Endodermal cell (in vitro differentiated cells): ENCODE measurements at regions not wholly inside any gene's neighbourhood (a gene's known extent, or its start where the extent isn't known, plus 50 kb on each side); places are given as distances from the start of the nearest gene placed in this dataset.
A peak's percentile ranks its signal among the peaks of the same experiment; 100 is the strongest.

ENCODE experiments used
- DNase-seq: peaks from one replicate; pipeline ENCODE4 v3.0.0-alpha.2; 2017
- H3K27ac ChIP-seq: 2 replicates; pipeline ENCODE4 v1.5.1; 2013; ENCODE audit warnings: mild to moderate bottlenecking, low read depth, low read length, moderate library complexity
- H3K27me3 ChIP-seq: 2 replicates; pipeline ENCODE4 v1.6.1; 2013; ENCODE audit warnings: mild to moderate bottlenecking, low read length, moderate library complexity; ENCODE audit not compliant: insufficient read depth, control insufficient read depth, poor library complexity, severe bottlenecking
- H3K36me3 ChIP-seq: 2 replicates; pipeline ENCODE4 v1.7.0; 2013; ENCODE audit warnings: mild to moderate bottlenecking, low read length, moderate library complexity; ENCODE audit not compliant: control insufficient read depth, insufficient read depth
- H3K4me1 ChIP-seq: one replicate; pipeline ENCODE4 v1.7.0; 2013; ENCODE audit warnings: low read length; ENCODE audit not compliant: control insufficient read depth, insufficient read depth
- H3K4me3 ChIP-seq: 2 replicates; pipeline ENCODE4 v1.5.1; 2013; ENCODE audit warnings: mild to moderate bottlenecking, low read length, moderate library complexity
- H3K9ac ChIP-seq: 2 replicates; pipeline ENCODE4 v1.6.1; 2013; ENCODE audit warnings: mild to moderate bottlenecking, low read length, moderate library complexity; ENCODE audit not compliant: poor library complexity, severe bottlenecking; ENCODE audit errors: extremely low read depth
- H3K9me3 ChIP-seq: 2 replicates; pipeline ENCODE4 v1.6.1; 2013; ENCODE audit warnings: mild to moderate bottlenecking, low read length, moderate library complexity; ENCODE audit not compliant: control insufficient read depth
- H3K27ac Mint-ChIP-seq: 2 replicates; pipeline ENCODE4 v1.8.0; 2020; ENCODE audit warnings: mixed read lengths
- H3K27me3 Mint-ChIP-seq: 2 replicates; pipeline ENCODE4 v1.8.0; 2021; ENCODE audit warnings: mild to moderate bottlenecking, mixed read lengths; ENCODE audit not compliant: insufficient read depth
- H3K36me3 Mint-ChIP-seq: 2 replicates; pipeline ENCODE4 v1.8.0; 2020; ENCODE audit warnings: low read depth, mixed read lengths
- H3K4me1 Mint-ChIP-seq: 2 replicates; pipeline ENCODE4 v1.8.0; 2020; ENCODE audit warnings: mixed read lengths
- H3K4me3 Mint-ChIP-seq: 2 replicates; pipeline ENCODE4 v1.8.0; 2020; ENCODE audit warnings: mild to moderate bottlenecking, moderate library complexity, mixed read lengths
- H3K9me3 Mint-ChIP-seq: 2 replicates; pipeline ENCODE4 v1.8.0; 2020; ENCODE audit warnings: mild to moderate bottlenecking, mixed read lengths
- CTCF ChIP-seq: fragments of 200-600 bp; sonication (generic); conservative IDR thresholded peaks from 2 replicates; pipeline ENCODE4 v1.5.0; 2021; ENCODE audit warnings: antibody characterized with exemption, mild to moderate bottlenecking
- WGBS, 2 experiments: methylation state at CpG; one replicate each; pipeline versions ENCODE4 v1.1.5 to v1.1.7; 2013; ENCODE audit warnings: missing lambda C conversion rate in 2 of 2, mixed read lengths in 1 of 2; ENCODE audit not compliant: insufficient coverage in 1 of 2, insufficient read length in 1 of 2; 5-methylcytosine and 5-hydroxymethylcytosine counted together

- no peaks in the 10 kb centered on the region for H3K9me3 Mint-ChIP-seq
- Histone ChIP-seq H3K4me1 (peaks cover 4% of the 10 kb centered on the region), H3K27me3 (no peaks in the 10 kb centered on the region), H3K9me3 (no peaks in the 10 kb centered on the region), H3K4me3 (no peak overlapping the region), H3K27ac (no peak overlapping the region), H3K9ac (no peak overlapping the region), H3K36me3 (no peaks in the 10 kb centered on the region)
- TF ChIP-seq CTCF = no peak
- H3K27me3 Mint-ChIP-seq = no peaks in the 10 kb centered on the region
- H3K36me3 Mint-ChIP-seq = no peaks in the 10 kb centered on the region
- H3K4me1 Mint-ChIP-seq = peaks cover 17% of the 10 kb centered on the region
- 90 to 93% methylated on average over 11 to 17 of the region's 17 CpGs for WGBS, 2 experiments
- DNase-seq = peak; percentile 83
- H3K4me3 Mint-ChIP-seq = no peak overlapping the region
- peak overlapping the region; percentile 74 for H3K27ac Mint-ChIP-seq
Measured at GRCh38 chr20:53713328-53714056, 119.9 kb upstream of the ZNF217 start.

- no peak overlapping the region for H3K27ac ChIP-seq
- H3K27me3 ChIP-seq = no peaks in the 10 kb centered on the region
- no peaks in the 10 kb centered on the region for H3K9me3 Mint-ChIP-seq
- no peak overlapping the region for H3K4me3 Mint-ChIP-seq
- H3K36me3 ChIP-seq = no peaks in the 10 kb centered on the region
- peak; percentile 62 for DNase-seq
- H3K36me3 Mint-ChIP-seq = no peaks in the 10 kb centered on the region
- H3K27me3 Mint-ChIP-seq = no peaks in the 10 kb centered on the region
- H3K9ac ChIP-seq = no peak overlapping the region
- peaks cover 23% of the 10 kb centered on the region for H3K4me1 Mint-ChIP-seq
- peak overlapping the region; percentile 66 for H3K27ac Mint-ChIP-seq
- no peaks in the 10 kb centered on the region for H3K9me3 ChIP-seq
- H3K4me1 ChIP-seq = peaks cover 4% of the 10 kb centered on the region
- WGBS, 2 experiments = 88 to 91% methylated on average over 12 to 17 of the region's 17 CpGs
- no peak for TF ChIP-seq CTCF
- no peak overlapping the region for H3K4me3 ChIP-seq
Measured at GRCh38 chr20:53712212-53712977, 118.8 kb upstream of the ZNF217 start.

- Mint-ChIP-seq H3K36me3 (no peaks in the 10 kb centered on the region), H3K27me3 (no peaks in the 10 kb centered on the region)
Measured at GRCh38 chr20:53711333-53712211, 117.9 kb upstream of the ZNF217 start.

More at GRCh38 chr20:53711333-53712211, 117.9 kb upstream of the ZNF217 start:
- Histone ChIP-seq H3K36me3 (no peaks in the 10 kb centered on the region), H3K27me3 (no peaks in the 10 kb centered on the region), H3K9ac (no peak overlapping the region), H3K4me3 (no peak overlapping the region), H3K4me1 (peaks cover 4% of the 10 kb centered on the region), H3K9me3 (no peaks in the 10 kb centered on the region), H3K27ac (no peak overlapping the region)
- WGBS, 2 experiments = 80 to 90% methylated on average over 11 of the region's 11 CpGs
- H3K27ac Mint-ChIP-seq = no peak overlapping the region
- no peak for TF ChIP-seq CTCF
- H3K4me1 Mint-ChIP-seq = peaks cover 32% of the 10 kb centered on the region
- no peak overlapping the region for H3K4me3 Mint-ChIP-seq
- DNase-seq = no peak
- H3K9me3 Mint-ChIP-seq = no peaks in the 10 kb centered on the region
